SK-N-SH treated with all-trans-retinoic acid at 6 μM for 48 hours (cell line): ENCODE measurements at regions not wholly inside any gene's neighbourhood (a gene's known extent, or its start where the extent isn't known, plus 50 kb on each side); places are given as distances from the start of the nearest gene placed in this dataset.

Experiments used
- ARNTL ChIP-seq: fragments of 450-650 bp; formaldehyde crosslinking; IDR thresholded peaks from 2 replicates; pipeline ENCODE4 v1.5.0; 2020; ENCODE audit warnings: low read depth, mild to moderate bottlenecking, moderate library complexity, borderline replicate concordance
- BACH2 ChIP-seq: fragments of 250-450 bp; sonication (Bioruptor Pico); IDR thresholded peaks from 2 replicates; pipeline ENCODE4 v1.9.0; 2021; ENCODE audit warnings: mild to moderate bottlenecking, borderline replicate concordance
- ESRRG ChIP-seq: fragments of 250-450 bp; sonication (Bioruptor Pico); IDR thresholded peaks from 2 replicates; pipeline ENCODE4 v1.6.1; 2021; ENCODE audit warnings: mild to moderate bottlenecking
- PATZ1 ChIP-seq: fragments of 250-450 bp; sonication (Bioruptor Pico); IDR thresholded peaks from 2 replicates; pipeline ENCODE4 v1.8.0; 2020; ENCODE audit warnings: mild to moderate bottlenecking, moderate library complexity, borderline replicate concordance
- SNAI2 ChIP-seq: fragments of 250-450 bp; sonication (Bioruptor Pico); IDR thresholded peaks from 2 replicates; pipeline ENCODE4 v1.5.0; 2020; ENCODE audit warnings: mild to moderate bottlenecking, moderate library complexity
- TCF4 ChIP-seq: fragments of 250-450 bp; sonication (Bioruptor Pico); IDR thresholded peaks from 2 replicates; pipeline ENCODE4 v1.8.0; 2021; ENCODE audit warnings: mild to moderate bottlenecking, moderate library complexity, borderline replicate concordance
- ZFP3 ChIP-seq: fragments of 250-450 bp; sonication (Bioruptor Pico); IDR thresholded peaks from 2 replicates; pipeline ENCODE4 v1.5.0; 2020; ENCODE audit warnings: mild to moderate bottlenecking, moderate library complexity
- TF ChIP-seq, protein P1 (sequence below): fragments of 250-450 bp; sonication (Bioruptor Pico); IDR thresholded peaks from 2 replicates; pipeline ENCODE4 v1.8.0; 2021; ENCODE audit warnings: low read depth, mild to moderate bottlenecking, moderate library complexity, borderline replicate concordance
- TF ChIP-seq, protein P2 (sequence below): fragments of 250-450 bp; sonication (Bioruptor Pico); IDR thresholded peaks from 2 replicates; pipeline ENCODE4 v1.5.0; 2020; ENCODE audit warnings: mild to moderate bottlenecking, moderate library complexity

GRCh38 chr9:73234008-73234360 is 82.3 kb downstream of the ANXA1 start:
- TF ChIP-seq ARNTL (no peak), PATZ1 (CRISPR knock-in tag) (no peak), ZFP3 (CRISPR knock-in tag) (no peak), BACH2 (CRISPR knock-in tag) (no peak), TCF4 (no peak), SNAI2 (no peak), ESRRG (no peak)
- TF ChIP-seq, protein P1, sequence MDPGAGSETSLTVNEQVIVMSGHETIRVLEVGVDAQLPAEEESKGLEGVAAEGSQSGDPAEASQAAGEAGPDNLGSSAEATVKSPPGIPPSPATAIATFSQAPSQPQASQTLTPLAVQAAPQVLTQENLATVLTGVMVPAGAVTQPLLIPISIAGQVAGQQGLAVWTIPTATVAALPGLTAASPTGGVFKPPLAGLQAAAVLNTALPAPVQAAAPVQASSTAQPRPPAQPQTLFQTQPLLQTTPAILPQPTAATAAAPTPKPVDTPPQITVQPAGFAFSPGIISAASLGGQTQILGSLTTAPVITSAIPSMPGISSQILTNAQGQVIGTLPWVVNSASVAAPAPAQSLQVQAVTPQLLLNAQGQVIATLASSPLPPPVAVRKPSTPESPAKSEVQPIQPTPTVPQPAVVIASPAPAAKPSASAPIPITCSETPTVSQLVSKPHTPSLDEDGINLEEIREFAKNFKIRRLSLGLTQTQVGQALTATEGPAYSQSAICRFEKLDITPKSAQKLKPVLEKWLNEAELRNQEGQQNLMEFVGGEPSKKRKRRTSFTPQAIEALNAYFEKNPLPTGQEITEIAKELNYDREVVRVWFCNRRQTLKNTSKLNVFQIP: no peak
- TF ChIP-seq, protein P2, sequence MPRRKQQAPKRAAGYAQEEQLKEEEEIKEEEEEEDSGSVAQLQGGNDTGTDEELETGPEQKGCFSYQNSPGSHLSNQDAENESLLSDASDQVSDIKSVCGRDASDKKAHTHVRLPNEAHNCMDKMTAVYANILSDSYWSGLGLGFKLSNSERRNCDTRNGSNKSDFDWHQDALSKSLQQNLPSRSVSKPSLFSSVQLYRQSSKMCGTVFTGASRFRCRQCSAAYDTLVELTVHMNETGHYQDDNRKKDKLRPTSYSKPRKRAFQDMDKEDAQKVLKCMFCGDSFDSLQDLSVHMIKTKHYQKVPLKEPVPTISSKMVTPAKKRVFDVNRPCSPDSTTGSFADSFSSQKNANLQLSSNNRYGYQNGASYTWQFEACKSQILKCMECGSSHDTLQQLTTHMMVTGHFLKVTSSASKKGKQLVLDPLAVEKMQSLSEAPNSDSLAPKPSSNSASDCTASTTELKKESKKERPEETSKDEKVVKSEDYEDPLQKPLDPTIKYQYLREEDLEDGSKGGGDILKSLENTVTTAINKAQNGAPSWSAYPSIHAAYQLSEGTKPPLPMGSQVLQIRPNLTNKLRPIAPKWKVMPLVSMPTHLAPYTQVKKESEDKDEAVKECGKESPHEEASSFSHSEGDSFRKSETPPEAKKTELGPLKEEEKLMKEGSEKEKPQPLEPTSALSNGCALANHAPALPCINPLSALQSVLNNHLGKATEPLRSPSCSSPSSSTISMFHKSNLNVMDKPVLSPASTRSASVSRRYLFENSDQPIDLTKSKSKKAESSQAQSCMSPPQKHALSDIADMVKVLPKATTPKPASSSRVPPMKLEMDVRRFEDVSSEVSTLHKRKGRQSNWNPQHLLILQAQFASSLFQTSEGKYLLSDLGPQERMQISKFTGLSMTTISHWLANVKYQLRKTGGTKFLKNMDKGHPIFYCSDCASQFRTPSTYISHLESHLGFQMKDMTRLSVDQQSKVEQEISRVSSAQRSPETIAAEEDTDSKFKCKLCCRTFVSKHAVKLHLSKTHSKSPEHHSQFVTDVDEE (CRISPR knock-in tag): no peak
